HCT116 (cell line): ENCODE measurements at regions not wholly inside any gene's neighbourhood (a gene's known extent, or its start where the extent isn't known, plus 50 kb on each side); places are given as distances from the start of the nearest gene placed in this dataset.

Experiments
- ATAC-seq: fragments of 200-7000 bp; cut with Tn5 transposase; 2 replicates; pipeline ENCODE4 v1.9.1; 2020; ENCODE audit warnings: mild to moderate bottlenecking, moderate library complexity
- BruUV-seq: library from RNA; stranded (reverse); fragments of 400-500 nt; replicated peaks from 2 replicates; lab custom pipeline; 2021; lab: Mats Ljungman, UMichigan
- CTCF ChIA-PET: fragments of 300-600 bp; sonication (Branson Sonifier 250); formaldehyde crosslinking; loops from one replicate; lab custom pipeline; 2021; ENCODE audit warnings: antibody characterized with exemption; lab: Charles Lee
- POLR2A ChIA-PET: fragments of 300-600, 350-600 bp; sonication (Branson Sonifier 250); formaldehyde crosslinking; loops from one replicate; lab custom pipeline; 2021; ENCODE audit warnings: antibody characterized with exemption; lab: Charles Lee
- RAD21 ChIA-PET, 2 experiments: fragments of 300-600 bp; sonication (Branson Sonifier 250); formaldehyde crosslinking; loops; one replicate each; lab custom pipeline; 2023; ENCODE audit warnings: low total read pairs in 2 of 2; ENCODE audit not compliant: uncharacterized antibody in 2 of 2, unreplicated experiment in 2 of 2, low non-redundant PET in 1 of 2; lab: Charles Lee
- DNase-seq: peaks from one replicate; pipeline ENCODE4 v3.0.0-alpha.2; 2010; ENCODE audit warnings: low read depth, low spot score
- H2AFZ ChIP-seq: fragments of 200-600 bp; shearing (Covaris generic), sonication (generic); 2 replicates; pipeline ENCODE4 v1.6.1; 2017; ENCODE audit warnings: low read depth, mixed run types, mixed read lengths, antibody characterized with exemption, low read length; ENCODE audit not compliant: poor library complexity, severe bottlenecking
- H3K27ac ChIP-seq: 2 replicates; pipeline ENCODE4 v1.5.1; 2012; ENCODE audit warnings: low read depth, low read length
- H3K27me3 ChIP-seq: fragments of 200-600 bp; sonication (generic); 2 replicates; pipeline ENCODE4 v1.6.1; 2016; ENCODE audit warnings: mixed run types, low read length, mixed read lengths; ENCODE audit not compliant: insufficient read depth
- H3K36me3 ChIP-seq, 2 experiments: fragments of 200-500 bp in 1 of 2; fragments of 200-600 bp in 1 of 2; sonication (Bioruptor generic) in 1 of 2; sonication (generic) in 1 of 2; 2 replicates each; pipeline versions ENCODE4 v1.5.1 to v1.6.1; 2014 to 2016; ENCODE audit warnings: low read length in 2 of 2, inconsistent platforms in 1 of 2, mixed read lengths in 1 of 2, mixed run types in 1 of 2; ENCODE audit not compliant: insufficient read depth in 2 of 2, control insufficient read depth in 1 of 2
- H3K4me1 ChIP-seq, 2 experiments: fragments of 200-600 bp in 1 of 2; sonication (generic) in 1 of 2; 2 replicates each; pipeline versions ENCODE4 v1.5.1 to v1.6.1; 2012 to 2017; ENCODE audit warnings: low read length in 2 of 2, inconsistent platforms in 1 of 2, mild to moderate bottlenecking in 1 of 2, mixed read lengths in 1 of 2, mixed run types in 1 of 2, moderate library complexity in 1 of 2; ENCODE audit not compliant: insufficient read depth in 2 of 2, control insufficient read depth in 1 of 2
- H3K4me2 ChIP-seq: fragments of 200-600 bp; sonication (generic); 2 replicates; pipeline ENCODE4 v1.6.1; 2017; ENCODE audit warnings: mixed run types, low read length, mixed read lengths
- H3K4me3 ChIP-seq, 2 experiments: fragments of 200-600 bp in 1 of 2; sonication (generic) in 1 of 2; replicated peaks in 1 of 2; 2 replicates each; pipeline ENCODE4 v1.5.1; 2011 to 2016; ENCODE audit warnings: low read length in 2 of 2, control low read depth in 1 of 2, low read depth in 1 of 2, mild to moderate bottlenecking in 1 of 2, mixed read lengths in 1 of 2, mixed run types in 1 of 2
- H3K79me2 ChIP-seq: fragments of 200-600 bp; sonication (generic); 2 replicates; pipeline ENCODE4 v1.6.1; 2017; ENCODE audit warnings: mild to moderate bottlenecking, mixed run types, low read length, moderate library complexity, mixed read lengths; ENCODE audit not compliant: insufficient read depth
- H3K9ac ChIP-seq: fragments of 200-600 bp; sonication (generic); 2 replicates; pipeline ENCODE4 v1.6.1; 2016; ENCODE audit warnings: low read length, mixed read lengths
- H3K9me2 ChIP-seq: fragments of 200-600 bp; sonication (generic), shearing (Covaris generic); 2 replicates; pipeline ENCODE4 v1.6.1; 2017; ENCODE audit warnings: mixed run types, mild to moderate bottlenecking, moderate library complexity; ENCODE audit not compliant: insufficient read depth
- H3K9me3 ChIP-seq, 2 experiments: fragments of 200-500 bp in 1 of 2; fragments of 200-600 bp in 1 of 2; sonication (Bioruptor generic) in 1 of 2; sonication (generic) in 1 of 2; 2 replicates each; pipeline ENCODE4 v1.6.1; 2014 to 2017; ENCODE audit warnings: low read length in 2 of 2, mixed read lengths in 2 of 2, inconsistent platforms in 1 of 2, low read depth in 1 of 2, mild to moderate bottlenecking in 1 of 2, mixed run types in 1 of 2, moderate library complexity in 1 of 2; ENCODE audit not compliant: control insufficient read depth in 1 of 2, insufficient read depth in 1 of 2
- H4K20me1 ChIP-seq: fragments of 200-600 bp; sonication (generic), shearing (Covaris generic); 2 replicates; pipeline ENCODE4 v1.6.1; 2017; ENCODE audit warnings: mixed run types, mild to moderate bottlenecking, moderate library complexity; ENCODE audit not compliant: insufficient read depth
- CBX3 ChIP-seq: IDR thresholded peaks from 2 replicates; pipeline ENCODE4 v1.6.1; 2012; ENCODE audit warnings: low read depth
- CEBPB ChIP-seq: IDR thresholded peaks from 2 replicates; pipeline ENCODE4 v1.6.1; 2012; ENCODE audit warnings: low read depth
- EGR1 ChIP-seq: IDR thresholded peaks from 2 replicates; pipeline ENCODE4 v1.6.1; 2012; ENCODE audit warnings: low read depth
- ELF1 ChIP-seq: IDR thresholded peaks from 2 replicates; pipeline ENCODE4 v1.6.1; 2012; ENCODE audit warnings: low read depth, borderline replicate concordance
- EZH2 ChIP-seq: fragments of 200-600 bp; sonication (generic); IDR thresholded peaks from 2 replicates; pipeline ENCODE4 v1.6.1; 2017; ENCODE audit warnings: antibody characterized with exemption, mixed run types
- EZH2phosphoT487 ChIP-seq: fragments of 200-600 bp; IDR thresholded peaks from 2 replicates; pipeline ENCODE4 v1.6.1; 2018; ENCODE audit warnings: antibody characterized with exemption, borderline replicate concordance
- FOSL1 ChIP-seq: IDR thresholded peaks from 2 replicates; pipeline ENCODE4 v1.6.1; 2012; ENCODE audit warnings: low read depth
- POLR2AphosphoS5 ChIP-seq: IDR thresholded peaks from 2 replicates; pipeline ENCODE4 v1.6.1; 2011; ENCODE audit warnings: mild to moderate bottlenecking, low read depth, low read length, moderate library complexity
- REST ChIP-seq: IDR thresholded peaks from 2 replicates; pipeline ENCODE4 v1.6.1; 2012; ENCODE audit warnings: low read depth
- SIN3A ChIP-seq: IDR thresholded peaks from 2 replicates; pipeline ENCODE4 v1.6.1; 2012; ENCODE audit warnings: low read depth
- SP1 ChIP-seq: IDR thresholded peaks from 2 replicates; pipeline ENCODE4 v1.6.1; 2012; ENCODE audit warnings: low read depth
- SRF ChIP-seq: IDR thresholded peaks from 2 replicates; pipeline ENCODE4 v1.6.1; 2012; ENCODE audit warnings: low read depth
- ZFX ChIP-seq: fragments of 450-650 bp; IDR thresholded peaks from 2 replicates; pipeline ENCODE4 v1.6.1; 2017
- ZNF274 ChIP-seq: fragments of 200-500 bp; sonication (Bioruptor generic); IDR thresholded peaks from 2 replicates; pipeline ENCODE4 v1.6.1; 2014; ENCODE audit warnings: mild to moderate bottlenecking, low read depth, low read length, inconsistent platforms
- intact Hi-C: fragments of 100-400 bp; cut with micrococcal nuclease; formaldehyde crosslinking; loops from 2 replicates; pipeline ENCODE4 v1.10.0; 2022
- TF ChIP-seq, protein P1 (sequence below): IDR thresholded peaks from 2 replicates; pipeline ENCODE4 v1.6.1; 2012
- TF ChIP-seq, protein P2 (sequence below): IDR thresholded peaks from 2 replicates; pipeline ENCODE4 v1.6.1; 2011; ENCODE audit warnings: mild to moderate bottlenecking, low read length, moderate library complexity; ENCODE audit not compliant: insufficient replicate concordance; ENCODE audit errors: extremely low read depth

- no peak for DNase-seq
- H3K4me2 ChIP-seq = no peak overlapping the region
- H3K27ac ChIP-seq = no peak overlapping the region
- no peaks in the 10 kb centered on the region for H3K36me3 ChIP-seq
- no peaks in the 10 kb centered on the region for H3K4me1 ChIP-seq
- no peaks in the 10 kb centered on the region for H3K9me2 ChIP-seq
- BruUV-seq = no TSS peak
- CTCF ChIA-PET = no interaction called here
- no peaks in the 10 kb centered on the region for H3K79me2 ChIP-seq
- intact Hi-C loops = no loop called here
- no peaks in the 10 kb centered on the region for H3K27me3 ChIP-seq
- no peak for ATAC-seq
- RAD21 ChIA-PET = no interaction called here
- TF ChIP-seq ELF1 (no peak), EZH2phosphoT487 (no peak), SP1 (no peak), CBX3 (no peak), ZNF274 (no peak), FOSL1 (no peak), EGR1 (no peak), SRF (no peak), ZFX (no peak), REST (no peak), CEBPB (no peak), POLR2AphosphoS5 (no peak), SIN3A (no peak), EZH2 (no peak)
- TF ChIP-seq, protein P1, sequence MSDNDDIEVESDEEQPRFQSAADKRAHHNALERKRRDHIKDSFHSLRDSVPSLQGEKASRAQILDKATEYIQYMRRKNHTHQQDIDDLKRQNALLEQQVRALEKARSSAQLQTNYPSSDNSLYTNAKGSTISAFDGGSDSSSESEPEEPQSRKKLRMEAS = no peak
- TF ChIP-seq, protein P2, sequence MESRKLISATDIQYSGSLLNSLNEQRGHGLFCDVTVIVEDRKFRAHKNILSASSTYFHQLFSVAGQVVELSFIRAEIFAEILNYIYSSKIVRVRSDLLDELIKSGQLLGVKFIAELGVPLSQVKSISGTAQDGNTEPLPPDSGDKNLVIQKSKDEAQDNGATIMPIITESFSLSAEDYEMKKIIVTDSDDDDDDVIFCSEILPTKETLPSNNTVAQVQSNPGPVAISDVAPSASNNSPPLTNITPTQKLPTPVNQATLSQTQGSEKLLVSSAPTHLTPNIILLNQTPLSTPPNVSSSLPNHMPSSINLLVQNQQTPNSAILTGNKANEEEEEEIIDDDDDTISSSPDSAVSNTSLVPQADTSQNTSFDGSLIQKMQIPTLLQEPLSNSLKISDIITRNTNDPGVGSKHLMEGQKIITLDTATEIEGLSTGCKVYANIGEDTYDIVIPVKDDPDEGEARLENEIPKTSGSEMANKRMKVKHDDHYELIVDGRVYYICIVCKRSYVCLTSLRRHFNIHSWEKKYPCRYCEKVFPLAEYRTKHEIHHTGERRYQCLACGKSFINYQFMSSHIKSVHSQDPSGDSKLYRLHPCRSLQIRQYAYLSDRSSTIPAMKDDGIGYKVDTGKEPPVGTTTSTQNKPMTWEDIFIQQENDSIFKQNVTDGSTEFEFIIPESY = no peak
- no peaks in the 10 kb centered on the region for H3K9me3 ChIP-seq
- H2AFZ ChIP-seq = no peak overlapping the region
- H3K9ac ChIP-seq = no peak overlapping the region
- H4K20me1 ChIP-seq = no peaks in the 10 kb centered on the region
- no peak overlapping the region for H3K4me3 ChIP-seq
- POLR2A ChIA-PET = no interaction called here
Measured at GRCh38 chr2:12871694-12872315, 155.1 kb downstream of the TRIB2 start.
